ENCODE measurements at regions not wholly inside any gene's neighbourhood (a gene's known extent, or its start where the extent isn't known, plus 50 kb on each side); places are given as distances from the start of the nearest gene placed in this dataset.

GRCh38 chr18:44584900-44585299 lies 95.8 kb upstream of the SETBP1 start:
- TF ChIP-seq CTCF (IDR thresholded peaks at IDR 0.05) (no peak), SMAD3 (CRISPR knock-in tag; IDR thresholded peaks at IDR 0.05; ENCODE audit: borderline replicate concordance) (no peak), USF2 (CRISPR knock-in tag; IDR thresholded peaks at IDR 0.05) (no peak), ATF2 (CRISPR knock-in tag; IDR thresholded peaks at IDR 0.05; ENCODE audit: borderline replicate concordance, low read depth) (no peak), SP1 (CRISPR knock-in tag; conservative IDR thresholded peaks at IDR 0.05) (no peak), ETV6 (CRISPR knock-in tag; IDR thresholded peaks at IDR 0.05) (no peak), PRDM15 (CRISPR knock-in tag; IDR thresholded peaks at IDR 0.05) (no peak), CREB1 (CRISPR knock-in tag; IDR thresholded peaks at IDR 0.05) (no peak), NR1H2 (CRISPR knock-in tag; IDR thresholded peaks at IDR 0.05) (no peak), ZNF263 (CRISPR knock-in tag; IDR thresholded peaks at IDR 0.05; ENCODE audit: low read depth) (no peak)
